PC-3 (cell line): ENCODE measurements at regions not wholly inside any gene's neighbourhood (a gene's known extent, or its start where the extent isn't known, plus 50 kb on each side); places are given as distances from the start of the nearest gene placed in this dataset.

Experiments used
- ATAC-seq: fragments of 200-7000 bp; cut with Tn5 transposase; 2 replicates; pipeline ENCODE4 v1.9.1; 2020; ENCODE audit warnings: mild to moderate bottlenecking, moderate library complexity
- BruUV-seq: library from RNA; stranded (reverse); fragments of 400-500 nt; replicated peaks from 2 replicates; lab custom pipeline; 2021; lab: Mats Ljungman, UMichigan
- CTCF ChIA-PET: fragments of 300-600 bp; sonication (Branson Sonifier 250); formaldehyde crosslinking; loops from one replicate; lab custom pipeline; 2022; ENCODE audit warnings: antibody characterized with exemption; lab: Charles Lee
- POLR2A ChIA-PET: fragments of 300-600 bp; sonication (Branson Sonifier 250); formaldehyde crosslinking; loops from one replicate; lab custom pipeline; 2022; ENCODE audit warnings: antibody characterized with exemption; ENCODE audit not compliant: unreplicated experiment; lab: Charles Lee
- DNase-seq: peaks from one replicate; pipeline ENCODE4 v3.0.0-alpha.2; 2015
- H2AFZ ChIP-seq: fragments of 300-600 bp; sonication (generic); 2 replicates; pipeline ENCODE4 v1.6.0; 2016; ENCODE audit warnings: antibody characterized with exemption, low read length
- H3F3A ChIP-seq: fragments of 300-600 bp; sonication (generic); one replicate; pipeline ENCODE4 v1.6.0; 2017; ENCODE audit warnings: antibody characterized with exemption, low read length, control low read depth, mild to moderate bottlenecking; ENCODE audit not compliant: unreplicated experiment
- H3K27ac ChIP-seq: fragments of 300-600 bp; sonication (generic); 2 replicates; pipeline ENCODE4 v1.5.1; 2016; ENCODE audit warnings: mild to moderate bottlenecking, low read length
- H3K27me3 ChIP-seq: fragments of 300-600 bp; sonication (generic); 2 replicates; pipeline ENCODE4 v1.6.1; 2016; ENCODE audit warnings: low read length, mixed read lengths
- H3K36me3 ChIP-seq: fragments of 300-600 bp; sonication (generic); 2 replicates; pipeline ENCODE4 v1.6.1; 2016; ENCODE audit warnings: low read depth, mixed run types, low read length, mixed read lengths
- H3K4me1 ChIP-seq: fragments of 300-600 bp; sonication (generic); 2 replicates; pipeline ENCODE4 v1.5.1; 2016; ENCODE audit warnings: low read length; ENCODE audit not compliant: insufficient read depth
- H3K4me2 ChIP-seq: fragments of 300-600 bp; sonication (generic); 2 replicates; pipeline ENCODE4 v1.6.0; 2016; ENCODE audit warnings: low read length
- H3K4me3 ChIP-seq: fragments of 300-600 bp; sonication (generic); 2 replicates; pipeline ENCODE4 v1.5.1; 2016; ENCODE audit warnings: mild to moderate bottlenecking, low read length, mixed read lengths
- H3K79me2 ChIP-seq: fragments of 300-600 bp; sonication (generic); 2 replicates; pipeline ENCODE4 v1.6.1; 2017; ENCODE audit warnings: low read length, mixed read lengths
- H3K9ac ChIP-seq: fragments of 300-600 bp; sonication (generic); 2 replicates; pipeline ENCODE4 v1.6.0; 2016; ENCODE audit warnings: mild to moderate bottlenecking, low read length
- H3K9me2 ChIP-seq: fragments of 300-600 bp; sonication (generic); replicated peaks from 2 replicates; pipeline ENCODE4 v1.6.1; 2016; ENCODE audit warnings: mixed run types, low read length, mixed read lengths
- H3K9me3 ChIP-seq: fragments of 300-600 bp; sonication (generic); 2 replicates; pipeline ENCODE4 v1.6.1; 2016; ENCODE audit warnings: low read length, mixed read lengths
- H4K20me1 ChIP-seq: fragments of 300-600 bp; sonication (generic); 2 replicates; pipeline ENCODE4 v1.6.1; 2016; ENCODE audit warnings: low read length, mixed read lengths
- CTCF ChIP-seq: fragments of 300-600 bp; sonication (generic); conservative IDR thresholded peaks from 2 replicates; pipeline ENCODE4 v1.5.1; 2017; ENCODE audit warnings: antibody characterized with exemption, low read depth, mild to moderate bottlenecking, low read length
- EZH2 ChIP-seq: fragments of 300-600 bp; sonication (generic); IDR thresholded peaks from one replicate; pipeline ENCODE4 v1.6.1; 2017; ENCODE audit warnings: antibody characterized with exemption, mild to moderate bottlenecking, low read length; ENCODE audit not compliant: unreplicated experiment
- EZH2phosphoT487 ChIP-seq: fragments of 300-600 bp; sonication (generic); IDR thresholded peaks from 2 replicates; pipeline ENCODE4 v1.6.1; 2018; ENCODE audit warnings: mild to moderate bottlenecking, antibody characterized with exemption, low read length, borderline replicate concordance
- intact Hi-C: fragments of 100-400 bp; cut with micrococcal nuclease; formaldehyde crosslinking; loops from 2 replicates; pipeline ENCODE4 v1.9.0; 2023

GRCh38 chr16:77617996-77618395 lies 104.3 kb upstream of the NUDT7 start:
- no peak for ATAC-seq
- H3K9ac ChIP-seq = no peak overlapping the region
- DNase-seq = no peak
- no peaks in the 10 kb centered on the region for H3K4me1 ChIP-seq
- POLR2A ChIA-PET = no interaction called here
- no peak overlapping the region for H3K4me3 ChIP-seq
- H2AFZ ChIP-seq = no peak overlapping the region
- no peak overlapping the region for H3K27ac ChIP-seq
- no peaks in the 10 kb centered on the region for H3F3A ChIP-seq
- no peaks in the 10 kb centered on the region for H4K20me1 ChIP-seq
- no peaks in the 10 kb centered on the region for H3K9me2 ChIP-seq
- no peaks in the 10 kb centered on the region for H3K9me3 ChIP-seq
- no peak overlapping the region for H3K4me2 ChIP-seq
- intact Hi-C loops = no loop called here
- no peaks in the 10 kb centered on the region for H3K36me3 ChIP-seq
- H3K27me3 ChIP-seq = no peaks in the 10 kb centered on the region
- no peaks in the 10 kb centered on the region for H3K79me2 ChIP-seq
- CTCF ChIA-PET = no interaction called here
- TF ChIP-seq EZH2 = no peak
- no peak for TF ChIP-seq CTCF
- no peak for TF ChIP-seq EZH2phosphoT487
- BruUV-seq = no TSS peak

- CTCF ChIA-PET = no interaction called here
- intact Hi-C loops = no loop called here
- Histone ChIP-seq H3K4me3 (no peak overlapping the region), H3K9me2 (no peaks in the 10 kb centered on the region), H3K27ac (no peak overlapping the region), H3K36me3 (no peaks in the 10 kb centered on the region), H2AFZ (no peak overlapping the region), H3K9me3 (no peaks in the 10 kb centered on the region), H3K4me1 (no peaks in the 10 kb centered on the region), H4K20me1 (no peaks in the 10 kb centered on the region), H3K27me3 (no peaks in the 10 kb centered on the region), H3K79me2 (no peaks in the 10 kb centered on the region), H3K4me2 (no peak overlapping the region), H3K9ac (no peak overlapping the region), H3F3A (no peaks in the 10 kb centered on the region)
- ATAC-seq = no peak
- TF ChIP-seq EZH2 (no peak), EZH2phosphoT487 (no peak), CTCF (no peak)
- POLR2A ChIA-PET = no interaction called here
- BruUV-seq = no TSS peak
- DNase-seq = no peak
Measured at GRCh38 chr16:77618951-77619350, 103.4 kb upstream of the NUDT7 start.

GRCh38 chr16:77624085-77624484 lies 98.2 kb upstream of the NUDT7 start:
- TF ChIP-seq EZH2 (no peak), CTCF (no peak), EZH2phosphoT487 (no peak)
- H3F3A ChIP-seq = no peaks in the 10 kb centered on the region
- DNase-seq (no peak), ATAC-seq (no peak)
- POLR2A ChIA-PET = no interaction called here
- no peaks in the 10 kb centered on the region for H3K9me2 ChIP-seq
- BruUV-seq = no TSS peak
- H3K4me1 ChIP-seq = no peaks in the 10 kb centered on the region
- no peaks in the 10 kb centered on the region for H4K20me1 ChIP-seq
- no peaks in the 10 kb centered on the region for H3K79me2 ChIP-seq
- H2AFZ ChIP-seq = no peak overlapping the region
- H3K36me3 ChIP-seq = no peaks in the 10 kb centered on the region
- H3K9me3 ChIP-seq = no peaks in the 10 kb centered on the region
- CTCF ChIA-PET = no interaction called here
- no peaks in the 10 kb centered on the region for H3K27me3 ChIP-seq
- no peak overlapping the region for H3K4me3 ChIP-seq
- no peak overlapping the region for H3K9ac ChIP-seq
- H3K27ac ChIP-seq = no peak overlapping the region
- no peak overlapping the region for H3K4me2 ChIP-seq
- intact Hi-C loops = no loop called here
